OCI-LY1 (cell line): ENCODE measurements at regions not wholly inside any gene's neighbourhood (a gene's known extent, or its start where the extent isn't known, plus 50 kb on each side); places are given as distances from the start of the nearest gene placed in this dataset.
"Not testable (repeated sequence)": the region's sequence is repeated elsewhere in the genome, so short reads cannot be mapped to it uniquely, and the experiment has no call there.

Experiments used
- EZH2 ChIP-seq: fragments of 200-600 bp; sonication (generic), shearing (Covaris generic); IDR thresholded peaks from 2 replicates; pipeline ENCODE4 v1.8.0; 2017; ENCODE audit warnings: borderline replicate concordance, mixed run types, mild to moderate bottlenecking, antibody characterized with exemption, low read length, moderate library complexity, mixed read lengths
- TF ChIP-seq, protein P1 (sequence below): fragments of 200-600 bp; sonication (generic), shearing (Covaris generic); IDR thresholded peaks from 2 replicates; pipeline ENCODE4 v1.5.1; 2017; ENCODE audit warnings: mild to moderate bottlenecking, antibody characterized with exemption, low read length, moderate library complexity, mixed read lengths

DNA sequence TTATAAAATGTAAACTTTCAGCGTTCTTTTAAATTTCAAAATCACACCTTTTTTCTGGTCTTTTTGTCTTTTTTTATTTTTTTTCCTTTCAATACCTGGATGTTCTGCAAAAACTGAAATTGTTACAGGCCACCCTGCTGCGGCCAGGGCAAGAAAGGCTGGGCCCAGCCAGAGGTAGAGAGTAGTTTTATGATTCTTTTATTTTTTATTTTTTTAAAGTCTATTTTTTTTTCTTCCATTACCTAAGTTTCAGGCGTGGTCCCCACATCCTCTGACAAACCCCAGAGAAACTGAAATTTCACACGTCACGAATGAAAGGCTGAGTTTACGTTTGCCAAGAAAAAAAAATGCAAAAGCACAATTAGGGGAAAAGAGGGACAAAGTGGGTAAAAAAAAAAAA is 177.1 kb downstream of the SPATA31A1 start:
- TF ChIP-seq, protein P1, sequence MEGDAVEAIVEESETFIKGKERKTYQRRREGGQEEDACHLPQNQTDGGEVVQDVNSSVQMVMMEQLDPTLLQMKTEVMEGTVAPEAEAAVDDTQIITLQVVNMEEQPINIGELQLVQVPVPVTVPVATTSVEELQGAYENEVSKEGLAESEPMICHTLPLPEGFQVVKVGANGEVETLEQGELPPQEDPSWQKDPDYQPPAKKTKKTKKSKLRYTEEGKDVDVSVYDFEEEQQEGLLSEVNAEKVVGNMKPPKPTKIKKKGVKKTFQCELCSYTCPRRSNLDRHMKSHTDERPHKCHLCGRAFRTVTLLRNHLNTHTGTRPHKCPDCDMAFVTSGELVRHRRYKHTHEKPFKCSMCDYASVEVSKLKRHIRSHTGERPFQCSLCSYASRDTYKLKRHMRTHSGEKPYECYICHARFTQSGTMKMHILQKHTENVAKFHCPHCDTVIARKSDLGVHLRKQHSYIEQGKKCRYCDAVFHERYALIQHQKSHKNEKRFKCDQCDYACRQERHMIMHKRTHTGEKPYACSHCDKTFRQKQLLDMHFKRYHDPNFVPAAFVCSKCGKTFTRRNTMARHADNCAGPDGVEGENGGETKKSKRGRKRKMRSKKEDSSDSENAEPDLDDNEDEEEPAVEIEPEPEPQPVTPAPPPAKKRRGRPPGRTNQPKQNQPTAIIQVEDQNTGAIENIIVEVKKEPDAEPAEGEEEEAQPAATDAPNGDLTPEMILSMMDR = not testable (repeated sequence)
- not testable (repeated sequence) for TF ChIP-seq EZH2
